ENCODE measurements at regions not wholly inside any gene's neighbourhood (a gene's known extent, or its start where the extent isn't known, plus 50 kb on each side); places are given as distances from the start of the nearest gene placed in this dataset.

GRCh38 chr18:25674183-25674582 is 322.2 kb upstream of the ZNF521 start:
- Histone ChIP-seq H3K27ac (no peak overlapping the region), H3K27me3 (no peaks in the 10 kb centered on the region), H3K36me3 (no peaks in the 10 kb centered on the region), H3K4me3 (no peak overlapping the region), H3K4me1 (no peaks in the 10 kb centered on the region), H3K9me3 (no peaks in the 10 kb centered on the region)
- no peak for DNase-seq
- intact Hi-C loops (cut with DNase I; ENCODE audit: low total_unique reads) = no loop called here
- TF ChIP-seq CTCF (IDR thresholded peaks at IDR 0.05) = no peak
- TF ChIP-seq POLR2A (IDR thresholded peaks at IDR 0.05) = no peak

- H3K4me1 ChIP-seq = no peaks in the 10 kb centered on the region
- TF ChIP-seq CTCF (IDR thresholded peaks at IDR 0.05) (no peak), POLR2A (IDR thresholded peaks at IDR 0.05) (no peak)
- no peaks in the 10 kb centered on the region for H3K9me3 ChIP-seq
- no peaks in the 10 kb centered on the region for H3K27me3 ChIP-seq
- intact Hi-C loops (cut with DNase I; ENCODE audit: low total_unique reads) = no loop called here
- DNase-seq = no peak
- no peak overlapping the region for H3K27ac ChIP-seq
- H3K36me3 ChIP-seq = no peaks in the 10 kb centered on the region
- no peak overlapping the region for H3K4me3 ChIP-seq
Observed at GRCh38 chr18:25672490-25672889, 320.5 kb upstream of the ZNF521 start.

GRCh38 chr18:25669741-25670140 is 317.8 kb upstream of the ZNF521 start:
- DNase-seq = no peak
- intact Hi-C loops (cut with DNase I; ENCODE audit: low total_unique reads) = no loop called here

GRCh38 chr18:25662272-25662671 is 310.3 kb upstream of the ZNF521 start:
- no peak for DNase-seq
- Histone ChIP-seq H3K27me3 (no peaks in the 10 kb centered on the region), H3K4me1 (no peaks in the 10 kb centered on the region), H3K27ac (no peak overlapping the region), H3K9me3 (no peaks in the 10 kb centered on the region), H3K4me3 (no peak overlapping the region), H3K36me3 (no peaks in the 10 kb centered on the region)
- intact Hi-C loops (cut with DNase I; ENCODE audit: low total_unique reads) = no loop called here
- TF ChIP-seq POLR2A (IDR thresholded peaks at IDR 0.05) (no peak), CTCF (IDR thresholded peaks at IDR 0.05) (no peak)

More at GRCh38 chr18:25669741-25670140, 317.8 kb upstream of the ZNF521 start:
- Histone ChIP-seq H3K4me1 (no peaks in the 10 kb centered on the region), H3K27ac (no peak overlapping the region), H3K36me3 (no peaks in the 10 kb centered on the region), H3K9me3 (no peaks in the 10 kb centered on the region), H3K27me3 (no peaks in the 10 kb centered on the region), H3K4me3 (no peak overlapping the region)
- TF ChIP-seq CTCF (IDR thresholded peaks at IDR 0.05) = no peak
- TF ChIP-seq POLR2A (IDR thresholded peaks at IDR 0.05) = no peak

- no peaks in the 10 kb centered on the region for H3K36me3 ChIP-seq
- intact Hi-C loops (cut with DNase I; ENCODE audit: low total_unique reads) = no loop called here
- no peak for DNase-seq
Observed at GRCh38 chr18:25661831-25662230, 309.9 kb upstream of the ZNF521 start.

More at GRCh38 chr18:25661831-25662230, 309.9 kb upstream of the ZNF521 start:
- Histone ChIP-seq H3K4me3 (no peak overlapping the region), H3K27me3 (no peaks in the 10 kb centered on the region), H3K9me3 (no peaks in the 10 kb centered on the region), H3K27ac (no peak overlapping the region), H3K4me1 (no peaks in the 10 kb centered on the region)
- TF ChIP-seq POLR2A (IDR thresholded peaks at IDR 0.05) (no peak), CTCF (IDR thresholded peaks at IDR 0.05) (no peak)

Data from uterus (tissue), 3 donors.